SK-N-SH (cell line): ENCODE measurements at regions not wholly inside any gene's neighbourhood (a gene's known extent, or its start where the extent isn't known, plus 50 kb on each side); places are given as distances from the start of the nearest gene placed in this dataset.
A peak's percentile ranks its signal among the peaks of the same experiment; 100 is the strongest.

Experiments
- CTCF ChIA-PET: fragments of 300-600, 350-600 bp; formaldehyde crosslinking; extraction: SDS; loops from one replicate; lab custom pipeline; 2021; lab: Yijun Ruan, JAX
- POLR2A ChIA-PET: fragments of 350-600 bp; sonication (Branson Sonifier 250); formaldehyde crosslinking; extraction: SDS; loops from one replicate; lab custom pipeline; 2020; ENCODE audit warnings: antibody characterized with exemption, inconsistent platforms; lab: Yijun Ruan, JAX
- DNase-seq: peaks from one replicate; pipeline ENCODE4 v3.0.0; 2012
- H2AFZ ChIP-seq: fragments of 200-600 bp; sonication (generic); 2 replicates; pipeline ENCODE4 v1.8.1; 2016; ENCODE audit warnings: antibody characterized with exemption, mild to moderate bottlenecking, low read depth
- H3F3A ChIP-seq: fragments of 200-600 bp; sonication (generic); replicated peaks from 2 replicates; pipeline ENCODE3; 2016; ENCODE audit warnings: antibody characterized with exemption, mild to moderate bottlenecking; ENCODE audit not compliant: insufficient read depth
- H3K27ac ChIP-seq, 2 experiments: fragments of 200-500 bp in 1 of 2; fragments of 200-600 bp in 1 of 2; sonication (Bioruptor generic) in 1 of 2; sonication (generic), shearing (Covaris generic) in 1 of 2; 2 replicates each; pipeline versions ENCODE4 v1.5.1 to v1.6.1; 2014 to 2016; ENCODE audit warnings: low read depth in 2 of 2, inconsistent platforms in 1 of 2, low read length in 1 of 2, mild to moderate bottlenecking in 1 of 2, mixed read lengths in 1 of 2
- H3K27me3 ChIP-seq: fragments of 200-600 bp; sonication (generic), shearing (Covaris generic); 2 replicates; pipeline ENCODE4 v1.6.1; 2016; ENCODE audit warnings: mixed run types; ENCODE audit not compliant: insufficient read depth
- H3K36me3 ChIP-seq, 2 experiments: fragments of 200-500 bp in 1 of 2; fragments of 200-600 bp in 1 of 2; sonication (Bioruptor generic) in 1 of 2; sonication (generic) in 1 of 2; replicated peaks in 1 of 2; 2 replicates each; pipeline versions ENCODE3 to v1.5.1; 2014 to 2016; ENCODE audit warnings: low read length in 1 of 2, mild to moderate bottlenecking in 1 of 2; ENCODE audit not compliant: insufficient read depth in 2 of 2, control insufficient read depth in 1 of 2
- H3K4me1 ChIP-seq, 2 experiments: fragments of 200-500 bp in 1 of 2; fragments of 200-600 bp in 1 of 2; sonication (Bioruptor generic) in 1 of 2; sonication (generic), shearing (Covaris generic) in 1 of 2; 2 replicates each; pipeline versions ENCODE4 v1.5.1 to v1.6.1; 2014 to 2016; ENCODE audit warnings: low read depth in 1 of 2, low read length in 1 of 2, mixed run types in 1 of 2; ENCODE audit not compliant: insufficient read depth in 2 of 2, control insufficient read depth in 1 of 2
- H3K4me2 ChIP-seq: fragments of 200-600 bp; sonication (generic), shearing (Covaris generic); 2 replicates; pipeline ENCODE4 v1.6.1; 2017; ENCODE audit warnings: mixed run types
- H3K4me3 ChIP-seq, 2 experiments: fragments of 200-500 bp in 1 of 2; fragments of 200-600 bp in 1 of 2; sonication (Bioruptor generic) in 1 of 2; sonication (generic), shearing (Covaris generic) in 1 of 2; 2 replicates each; pipeline versions ENCODE4 v1.5.1 to v1.8.1; 2014 to 2016; ENCODE audit warnings: low read depth in 2 of 2, inconsistent platforms in 1 of 2, low read length in 1 of 2, mild to moderate bottlenecking in 1 of 2, mixed read lengths in 1 of 2, moderate library complexity in 1 of 2
- H3K79me2 ChIP-seq: fragments of 200-600 bp; sonication (generic); 2 replicates; pipeline ENCODE4 v1.8.1; 2017; ENCODE audit warnings: mild to moderate bottlenecking; ENCODE audit not compliant: insufficient read depth
- H3K9ac ChIP-seq: fragments of 200-600 bp; sonication (generic); 2 replicates; pipeline ENCODE4 v1.6.1; 2017; ENCODE audit warnings: mixed run types
- H3K9me2 ChIP-seq: fragments of 200-600 bp; sonication (generic); 2 replicates; pipeline ENCODE4 v1.6.1; 2017; ENCODE audit warnings: mixed run types
- H3K9me3 ChIP-seq: fragments of 200-600 bp; sonication (generic); 2 replicates; pipeline ENCODE4 v1.6.1; 2017; ENCODE audit warnings: mixed run types, mild to moderate bottlenecking, moderate library complexity
- H4K20me1 ChIP-seq: fragments of 200-600 bp; sonication (generic); 2 replicates; pipeline ENCODE4 v1.6.1; 2017; ENCODE audit warnings: mild to moderate bottlenecking, mixed run types; ENCODE audit not compliant: insufficient read depth
- CHD2 ChIP-seq: fragments of 150-350 bp; IDR thresholded peaks from 2 replicates; pipeline ENCODE4 v1.6.1; 2018; ENCODE audit warnings: low read length; ENCODE audit not compliant: partially characterized antibody
- CTCF ChIP-seq: fragments of 200-600 bp; sonication (generic); IDR thresholded peaks from 2 replicates; pipeline ENCODE4 v1.6.1; 2017; ENCODE audit warnings: antibody characterized with exemption, mild to moderate bottlenecking, moderate library complexity
- FOSL2 ChIP-seq: IDR thresholded peaks from 2 replicates; pipeline ENCODE4 v1.4.0; 2012; ENCODE audit warnings: low read depth, mild to moderate bottlenecking, moderate library complexity, borderline replicate concordance
- FOXJ3 ChIP-seq: sonication (generic); formaldehyde crosslinking; IDR thresholded peaks from 2 replicates; pipeline ENCODE4 v1.5.1; 2020; ENCODE audit warnings: mild to moderate bottlenecking, missing genetic modification reagents
- GABPA ChIP-seq: IDR thresholded peaks from 2 replicates; pipeline ENCODE4 v1.4.0; 2012; ENCODE audit warnings: low read depth, mild to moderate bottlenecking
- JUND ChIP-seq: IDR thresholded peaks from 2 replicates; pipeline ENCODE4 v1.4.0; 2012
- MAX ChIP-seq: IDR thresholded peaks from 2 replicates; pipeline ENCODE4 v1.4.0; 2012; ENCODE audit warnings: low read depth
- MEF2A ChIP-seq: IDR thresholded peaks from 2 replicates; pipeline ENCODE4 v1.4.0; 2012; ENCODE audit warnings: low read depth, borderline replicate concordance
- MXI1 ChIP-seq: IDR thresholded peaks from 2 replicates; pipeline ENCODE4 v1.6.1; 2012; ENCODE audit warnings: mild to moderate bottlenecking, low read depth, low read length, improper control_type of control experiment
- NFIC ChIP-seq: IDR thresholded peaks from 2 replicates; pipeline ENCODE4 v1.4.0; 2012; ENCODE audit warnings: borderline replicate concordance
- PBX3 ChIP-seq: IDR thresholded peaks from 2 replicates; pipeline ENCODE4; 2012
- RCOR1 ChIP-seq: fragments of 150-350 bp; IDR thresholded peaks from 2 replicates; pipeline ENCODE4 v1.6.1; 2017; ENCODE audit warnings: antibody characterized with exemption, low read length
- SMC3 ChIP-seq: IDR thresholded peaks from 2 replicates; pipeline ENCODE4 v1.6.1; 2012; ENCODE audit warnings: low read depth, low read length, improper control_type of control experiment
- TCF12 ChIP-seq: IDR thresholded peaks from 2 replicates; pipeline ENCODE4 v1.4.0; 2012
- TEAD4 ChIP-seq: IDR thresholded peaks from 2 replicates; pipeline ENCODE4 v1.4.0; 2012; ENCODE audit warnings: mild to moderate bottlenecking, borderline replicate concordance; ENCODE audit not compliant: insufficient read depth
- ZBTB33 ChIP-seq: IDR thresholded peaks from 2 replicates; pipeline ENCODE4 v1.4.0; 2012; ENCODE audit warnings: low read depth, borderline replicate concordance
- whole genome bisulfite sequencing: methylation state at CpG from one replicate; pipeline ENCODE4 v1.1.6; 2017; ENCODE audit warnings: low lambda C conversion rate; 5-methylcytosine and 5-hydroxymethylcytosine counted together

- CTCF ChIA-PET, result interaction anchor here (0.9 to 1.2 kb wide), 2 partner anchors 13 to 60 kb away, joined by 3 read pairs; no protein-coding TSS in a partner anchor
- no peaks in the 10 kb centered on the region for H3F3A ChIP-seq
- H3K9ac ChIP-seq, result no peak overlapping the region
- H3K9me2 ChIP-seq, result no peaks in the 10 kb centered on the region
- 43% methylated on average over 4 of the region's 4 CpGs for WGBS
- H4K20me1 ChIP-seq, result no peaks in the 10 kb centered on the region
- no peaks in the 10 kb centered on the region; a peak in 1 of 4 replicates for H3K4me1 ChIP-seq
- H3K9me3 ChIP-seq, result peaks cover 6% of the 10 kb centered on the region; the same call in 1 of the 2 replicates
- DNase-seq, result no peak
- H3K79me2 ChIP-seq, result no peaks in the 10 kb centered on the region
- POLR2A ChIA-PET, result no interaction called here
- peak overlapping the region in 1 of 2 experiments; percentile 24; a peak in 1 of 4 replicates for H3K27ac ChIP-seq
- H3K36me3 ChIP-seq, result no peaks in the 10 kb centered on the region
- no peak overlapping the region for H3K4me2 ChIP-seq
- H2AFZ ChIP-seq, result no peak overlapping the region
- H3K4me3 ChIP-seq, result no peak overlapping the region
- no peak for TF ChIP-seq PBX3
- TF ChIP-seq JUND, result peak; percentile 20; the same call in 1 of the 2 replicates
- TF ChIP-seq FOSL2, result peak; percentile 34; the same call in 1 of the 2 replicates
- 0 out of 2 replicates have a peak, but pooled peaks have one; percentile 12 for TF ChIP-seq TCF12
- TF ChIP-seq SMC3, result no peak
- H3K27me3 ChIP-seq, result no peaks in the 10 kb centered on the region
Observed at GRCh38 chr21:28805885-28806284, 186.8 kb downstream of the LTN1 start.

- Histone ChIP-seq H3K4me1 (no peaks in the 10 kb centered on the region; a peak in 1 of 4 replicates), H3K4me2 (no peak overlapping the region), H3K27me3 (no peaks in the 10 kb centered on the region), H3K9me3 (peaks cover 6% of the 10 kb centered on the region; the same call in 1 of the 2 replicates), H3K79me2 (no peaks in the 10 kb centered on the region), H3K27ac (no peak overlapping the region; a peak in 1 of 4 replicates), H3K9ac (no peak overlapping the region), H3K4me3 (no peak overlapping the region), H3K9me2 (no peaks in the 10 kb centered on the region), H2AFZ (no peak overlapping the region), H3K36me3 (no peaks in the 10 kb centered on the region), H4K20me1 (no peaks in the 10 kb centered on the region), H3F3A (no peaks in the 10 kb centered on the region)
- POLR2A ChIA-PET, result no interaction called here
- TF ChIP-seq JUND (no peak), RCOR1 (peak; percentile 28; the same call in 1 of the 2 replicates)
- WGBS, result 61% methylated on average over 3 of the region's 3 CpGs
- no peak for DNase-seq
- CTCF ChIA-PET, result no interaction called here
Observed at GRCh38 chr21:28804089-28804670, 188.5 kb downstream of the LTN1 start.

GRCh38 chr21:28801906-28802305 lies 190.8 kb downstream of the LTN1 start:
- POLR2A ChIA-PET, result no interaction called here
- Histone ChIP-seq H3K79me2 (no peaks in the 10 kb centered on the region), H3F3A (no peaks in the 10 kb centered on the region), H3K4me1 (no peaks in the 10 kb centered on the region; a peak in 1 of 4 replicates), H3K36me3 (no peaks in the 10 kb centered on the region), H2AFZ (no peak overlapping the region), H3K4me2 (no peak overlapping the region), H3K4me3 (no peak overlapping the region), H3K27me3 (no peaks in the 10 kb centered on the region), H3K9me2 (no peaks in the 10 kb centered on the region), H3K9ac (no peak overlapping the region), H3K9me3 (no peaks in the 10 kb centered on the region), H4K20me1 (no peaks in the 10 kb centered on the region), H3K27ac (no peak overlapping the region)
- CTCF ChIA-PET, result interaction anchor here (1.2 to 1.3 kb wide), 2 partner anchors 15 to 57 kb away, joined by 3 to 4 read pairs; no protein-coding TSS in a partner anchor
- 89% methylated on average over 1 of the region's 1 CpG for WGBS
- no peak for DNase-seq
- no peak for TF ChIP-seq MXI1
- TF ChIP-seq FOXJ3 (CRISPR knock-in tag), result no peak
- TF ChIP-seq MEF2A, result no peak
- no peak for TF ChIP-seq ZBTB33
- no peak for TF ChIP-seq GABPA
- TF ChIP-seq MAX, result no peak
- no peak for TF ChIP-seq TEAD4
- no peak for TF ChIP-seq NFIC
- TF ChIP-seq PBX3, result no peak
- TF ChIP-seq CHD2, result no peak
- TF ChIP-seq CTCF, result no peak
